GM23338 (cell line): ENCODE measurements at regions not wholly inside any gene's neighbourhood (a gene's known extent, or its start where the extent isn't known, plus 50 kb on each side); places are given as distances from the start of the nearest gene placed in this dataset.

ENCODE experiments used
- ATAC-seq: fragments of 200-7000 bp; cut with Tn5 transposase; 3 replicates; pipeline ENCODE4 v1.9.1; 2020
- DNase-seq: peaks from one replicate; pipeline ENCODE4 v3.0.0-alpha.2; 2015; ENCODE audit warnings: low spot score
- H2AFZ ChIP-seq: fragments of 200-600 bp; sonication (generic); 2 replicates; pipeline ENCODE4 v1.8.0; 2016; ENCODE audit warnings: antibody characterized with exemption, mild to moderate bottlenecking, moderate library complexity
- H3F3A ChIP-seq: fragments of 200-600 bp; sonication (generic); replicated peaks from 2 replicates; pipeline ENCODE4 v1.8.0; 2017; ENCODE audit warnings: antibody characterized with exemption, mixed run types, low read depth
- H3K27ac ChIP-seq: fragments of 200-600 bp; sonication (generic); 2 replicates; pipeline ENCODE4 v1.6.1; 2016; ENCODE audit warnings: low read depth
- H3K27me3 ChIP-seq: fragments of 200-600 bp; sonication (generic); 2 replicates; pipeline ENCODE4 v1.8.0; 2016; ENCODE audit warnings: mild to moderate bottlenecking, mixed run types, moderate library complexity; ENCODE audit not compliant: insufficient read depth
- H3K36me3 ChIP-seq: fragments of 200-600 bp; sonication (generic); 2 replicates; pipeline ENCODE4 v1.8.0; 2016; ENCODE audit warnings: mild to moderate bottlenecking; ENCODE audit not compliant: insufficient read depth
- H3K4me1 ChIP-seq: fragments of 200-600 bp; sonication (generic); 2 replicates; pipeline ENCODE4 v1.8.0; 2016; ENCODE audit warnings: mild to moderate bottlenecking, moderate library complexity; ENCODE audit not compliant: insufficient read depth
- H3K4me2 ChIP-seq: fragments of 200-600 bp; sonication (generic); 2 replicates; pipeline ENCODE4 v1.7.1; 2017; ENCODE audit warnings: mixed run types
- H3K4me3 ChIP-seq: fragments of 200-600 bp; sonication (generic); 2 replicates; pipeline ENCODE4 v1.6.1; 2016; ENCODE audit warnings: mixed run types
- H3K79me2 ChIP-seq: fragments of 200-600 bp; sonication (generic); replicated peaks from 2 replicates; pipeline ENCODE4 v1.8.0; 2017; ENCODE audit warnings: mild to moderate bottlenecking; ENCODE audit not compliant: insufficient read depth
- H3K9me2 ChIP-seq: fragments of 200-600 bp; sonication (generic); 2 replicates; pipeline ENCODE4 v1.8.0; 2017; ENCODE audit not compliant: insufficient read depth
- H4K20me1 ChIP-seq: fragments of 200-600 bp; sonication (generic); replicated peaks from 2 replicates; pipeline ENCODE4 v1.8.0; 2017; ENCODE audit warnings: mild to moderate bottlenecking; ENCODE audit not compliant: insufficient read depth
- H3K27ac Mint-ChIP-seq: 2 replicates; pipeline ENCODE4 v1.8.0; 2020; ENCODE audit warnings: inconsistent platforms, mild to moderate bottlenecking, moderate library complexity, mixed read lengths
- H3K27me3 Mint-ChIP-seq: 3 replicates; pipeline ENCODE4 v1.8.0; 2022; ENCODE audit warnings: low read depth, mild to moderate bottlenecking, moderate library complexity, mixed read lengths, inconsistent platforms; ENCODE audit not compliant: insufficient read depth, poor library complexity
- H3K36me3 Mint-ChIP-seq: 3 replicates; pipeline ENCODE4 v1.8.0; 2021; ENCODE audit warnings: low read depth, mild to moderate bottlenecking, inconsistent platforms, moderate library complexity, mixed read lengths
- H3K4me1 Mint-ChIP-seq: 3 replicates; pipeline ENCODE4 v1.8.0; 2020; ENCODE audit warnings: mild to moderate bottlenecking, inconsistent platforms, mixed read lengths
- H3K4me3 Mint-ChIP-seq: 3 replicates; pipeline ENCODE4 v1.8.0; 2021; ENCODE audit warnings: moderate library complexity, mild to moderate bottlenecking, inconsistent platforms, mixed read lengths
- H3K9me3 Mint-ChIP-seq: 3 replicates; pipeline ENCODE4 v1.8.0; 2020; ENCODE audit warnings: moderate library complexity, mild to moderate bottlenecking, inconsistent platforms, mixed read lengths
- CREB1 ChIP-seq: fragments of 250-450 bp; sonication (Bioruptor Pico); IDR thresholded peaks from 2 replicates; pipeline ENCODE4 v1.5.0; 2020; ENCODE audit warnings: low read depth, mild to moderate bottlenecking, moderate library complexity
- CTCF ChIP-seq, 2 experiments: fragments of 200-600 bp in 1 of 2; sonication (generic) in 1 of 2; conservative IDR thresholded peaks; 2 replicates each; pipeline versions ENCODE4 v1.5.1 to v1.6.1; 2016 to 2017; ENCODE audit warnings: antibody characterized with exemption in 2 of 2, low read depth in 2 of 2, mild to moderate bottlenecking in 2 of 2, moderate library complexity in 1 of 2
- EZH2phosphoT487 ChIP-seq: fragments of 200-600 bp; sonication (generic); IDR thresholded peaks from one replicate; pipeline ENCODE4 v1.8.1; 2018; ENCODE audit warnings: antibody characterized with exemption; ENCODE audit not compliant: unreplicated experiment
- JUNB ChIP-seq: IDR thresholded peaks from one replicate; pipeline ENCODE4 v1.6.1; 2016; ENCODE audit warnings: antibody characterized with exemption; ENCODE audit not compliant: unreplicated experiment
- NANOG ChIP-seq: IDR thresholded peaks from 2 replicates; pipeline ENCODE4 v1.6.1; 2016; ENCODE audit warnings: antibody characterized with exemption, borderline replicate concordance
- POLR2AphosphoS5 ChIP-seq: IDR thresholded peaks from 2 replicates; pipeline ENCODE4 v1.6.1; 2016; ENCODE audit warnings: antibody characterized with exemption, low read depth
- REST ChIP-seq: IDR thresholded peaks from one replicate; pipeline ENCODE4 v1.6.1; 2018; ENCODE audit warnings: antibody characterized with exemption; ENCODE audit not compliant: unreplicated experiment
- STAT1 ChIP-seq: IDR thresholded peaks from one replicate; pipeline ENCODE4 v1.6.1; 2016; ENCODE audit warnings: antibody characterized with exemption; ENCODE audit not compliant: unreplicated experiment
- ZNF114 ChIP-seq: fragments of 250-450 bp; sonication (Bioruptor Pico); IDR thresholded peaks from 2 replicates; pipeline ENCODE4 v1.5.0; 2020; ENCODE audit warnings: mild to moderate bottlenecking, moderate library complexity
- ZNF331 ChIP-seq: fragments of 250-450 bp; sonication (Bioruptor Pico); IDR thresholded peaks from 2 replicates; pipeline ENCODE4 v1.5.0; 2020; ENCODE audit warnings: low read depth, mild to moderate bottlenecking, moderate library complexity
- TF ChIP-seq, protein P1 (sequence below): fragments of 250-450 bp; sonication (Bioruptor Pico); IDR thresholded peaks from 2 replicates; pipeline ENCODE4 v1.5.0; 2020; ENCODE audit warnings: mild to moderate bottlenecking, moderate library complexity
- TF ChIP-seq, protein P2 (sequence below): IDR thresholded peaks from 2 replicates; pipeline ENCODE4 v1.6.1; 2016; ENCODE audit warnings: antibody characterized with exemption

GRCh38 chr3:79910337-79910736 lies 142.5 kb upstream of the ROBO1 start (continued):
- TF ChIP-seq, protein P1, sequence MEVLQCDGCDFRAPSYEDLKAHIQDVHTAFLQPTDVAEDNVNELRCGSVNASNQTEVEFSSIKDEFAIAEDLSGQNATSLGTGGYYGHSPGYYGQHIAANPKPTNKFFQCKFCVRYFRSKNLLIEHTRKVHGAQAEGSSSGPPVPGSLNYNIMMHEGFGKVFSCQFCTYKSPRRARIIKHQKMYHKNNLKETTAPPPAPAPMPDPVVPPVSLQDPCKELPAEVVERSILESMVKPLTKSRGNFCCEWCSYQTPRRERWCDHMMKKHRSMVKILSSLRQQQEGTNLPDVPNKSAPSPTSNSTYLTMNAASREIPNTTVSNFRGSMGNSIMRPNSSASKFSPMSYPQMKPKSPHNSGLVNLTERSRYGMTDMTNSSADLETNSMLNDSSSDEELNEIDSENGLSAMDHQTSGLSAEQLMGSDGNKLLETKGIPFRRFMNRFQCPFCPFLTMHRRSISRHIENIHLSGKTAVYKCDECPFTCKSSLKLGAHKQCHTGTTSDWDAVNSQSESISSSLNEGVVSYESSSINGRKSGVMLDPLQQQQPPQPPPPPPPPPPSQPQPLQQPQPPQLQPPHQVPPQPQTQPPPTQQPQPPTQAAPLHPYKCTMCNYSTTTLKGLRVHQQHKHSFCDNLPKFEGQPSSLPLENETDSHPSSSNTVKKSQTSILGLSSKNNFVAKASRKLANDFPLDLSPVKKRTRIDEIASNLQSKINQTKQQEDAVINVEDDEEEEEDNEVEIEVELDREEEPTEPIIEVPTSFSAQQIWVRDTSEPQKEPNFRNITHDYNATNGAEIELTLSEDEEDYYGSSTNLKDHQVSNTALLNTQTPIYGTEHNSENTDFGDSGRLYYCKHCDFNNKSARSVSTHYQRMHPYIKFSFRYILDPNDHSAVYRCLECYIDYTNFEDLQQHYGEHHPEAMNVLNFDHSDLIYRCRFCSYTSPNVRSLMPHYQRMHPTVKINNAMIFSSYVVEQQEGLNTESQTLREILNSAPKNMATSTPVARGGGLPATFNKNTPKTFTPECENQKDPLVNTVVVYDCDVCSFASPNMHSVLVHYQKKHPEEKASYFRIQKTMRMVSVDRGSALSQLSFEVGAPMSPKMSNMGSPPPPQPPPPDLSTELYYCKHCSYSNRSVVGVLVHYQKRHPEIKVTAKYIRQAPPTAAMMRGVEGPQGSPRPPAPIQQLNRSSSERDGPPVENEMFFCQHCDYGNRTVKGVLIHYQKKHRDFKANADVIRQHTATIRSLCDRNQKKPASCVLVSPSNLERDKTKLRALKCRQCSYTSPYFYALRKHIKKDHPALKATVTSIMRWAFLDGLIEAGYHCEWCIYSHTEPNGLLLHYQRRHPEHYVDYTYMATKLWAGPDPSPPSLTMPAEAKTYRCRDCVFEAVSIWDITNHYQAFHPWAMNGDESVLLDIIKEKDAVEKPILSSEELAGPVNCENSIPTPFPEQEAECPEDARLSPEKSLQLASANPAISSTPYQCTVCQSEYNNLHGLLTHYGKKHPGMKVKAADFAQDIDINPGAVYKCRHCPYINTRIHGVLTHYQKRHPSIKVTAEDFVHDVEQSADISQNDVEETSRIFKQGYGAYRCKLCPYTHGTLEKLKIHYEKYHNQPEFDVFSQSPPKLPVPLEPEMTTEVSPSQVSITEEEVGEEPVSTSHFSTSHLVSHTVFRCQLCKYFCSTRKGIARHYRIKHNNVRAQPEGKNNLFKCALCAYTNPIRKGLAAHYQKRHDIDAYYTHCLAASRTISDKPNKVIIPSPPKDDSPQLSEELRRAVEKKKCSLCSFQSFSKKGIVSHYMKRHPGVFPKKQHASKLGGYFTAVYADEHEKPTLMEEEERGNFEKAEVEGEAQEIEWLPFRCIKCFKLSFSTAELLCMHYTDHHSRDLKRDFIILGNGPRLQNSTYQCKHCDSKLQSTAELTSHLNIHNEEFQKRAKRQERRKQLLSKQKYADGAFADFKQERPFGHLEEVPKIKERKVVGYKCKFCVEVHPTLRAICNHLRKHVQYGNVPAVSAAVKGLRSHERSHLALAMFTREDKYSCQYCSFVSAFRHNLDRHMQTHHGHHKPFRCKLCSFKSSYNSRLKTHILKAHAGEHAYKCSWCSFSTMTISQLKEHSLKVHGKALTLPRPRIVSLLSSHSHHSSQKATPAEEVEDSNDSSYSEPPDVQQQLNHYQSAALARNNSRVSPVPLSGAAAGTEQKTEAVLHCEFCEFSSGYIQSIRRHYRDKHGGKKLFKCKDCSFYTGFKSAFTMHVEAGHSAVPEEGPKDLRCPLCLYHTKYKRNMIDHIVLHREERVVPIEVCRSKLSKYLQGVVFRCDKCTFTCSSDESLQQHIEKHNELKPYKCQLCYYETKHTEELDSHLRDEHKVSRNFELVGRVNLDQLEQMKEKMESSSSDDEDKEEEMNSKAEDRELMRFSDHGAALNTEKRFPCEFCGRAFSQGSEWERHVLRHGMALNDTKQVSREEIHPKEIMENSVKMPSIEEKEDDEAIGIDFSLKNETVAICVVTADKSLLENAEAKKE (CRISPR knock-in tag) = no peak

GRCh38 chr3:79906106-79906505 lies 138.3 kb upstream of the ROBO1 start:
- H3K4me3 Mint-ChIP-seq = no peak overlapping the region
- H3K4me1 Mint-ChIP-seq = peaks cover 2% of the 10 kb centered on the region; the same call in 1 of the 3 replicates
- Histone ChIP-seq H3K79me2 (no peaks in the 10 kb centered on the region), H3K27me3 (no peaks in the 10 kb centered on the region), H3K4me3 (no peak overlapping the region), H2AFZ (no peak overlapping the region), H3K9me2 (no peaks in the 10 kb centered on the region), H3K4me1 (no peaks in the 10 kb centered on the region), H3F3A (no peaks in the 10 kb centered on the region), H3K36me3 (no peaks in the 10 kb centered on the region), H4K20me1 (no peaks in the 10 kb centered on the region), H3K4me2 (no peak overlapping the region), H3K27ac (no peak overlapping the region)
- H3K9me3 Mint-ChIP-seq = no peaks in the 10 kb centered on the region
- H3K36me3 Mint-ChIP-seq = no peaks in the 10 kb centered on the region
- ATAC-seq = no peak
- DNase-seq = no peak
- H3K27me3 Mint-ChIP-seq = no peaks in the 10 kb centered on the region
- no peak overlapping the region for H3K27ac Mint-ChIP-seq
- TF ChIP-seq JUNB (no peak), ZNF114 (CRISPR knock-in tag) (no peak), EZH2phosphoT487 (no peak), REST (no peak), CREB1 (CRISPR knock-in tag) (no peak), ZNF331 (no peak), CTCF (conservative IDR thresholded peaks at IDR 0.05; ENCODE audit: low read depth in 2 of 2) (no peak), NANOG (no peak), POLR2AphosphoS5 (no peak), STAT1 (no peak)
- TF ChIP-seq, protein P2, sequence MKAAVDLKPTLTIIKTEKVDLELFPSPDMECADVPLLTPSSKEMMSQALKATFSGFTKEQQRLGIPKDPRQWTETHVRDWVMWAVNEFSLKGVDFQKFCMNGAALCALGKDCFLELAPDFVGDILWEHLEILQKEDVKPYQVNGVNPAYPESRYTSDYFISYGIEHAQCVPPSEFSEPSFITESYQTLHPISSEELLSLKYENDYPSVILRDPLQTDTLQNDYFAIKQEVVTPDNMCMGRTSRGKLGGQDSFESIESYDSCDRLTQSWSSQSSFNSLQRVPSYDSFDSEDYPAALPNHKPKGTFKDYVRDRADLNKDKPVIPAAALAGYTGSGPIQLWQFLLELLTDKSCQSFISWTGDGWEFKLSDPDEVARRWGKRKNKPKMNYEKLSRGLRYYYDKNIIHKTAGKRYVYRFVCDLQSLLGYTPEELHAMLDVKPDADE = no peak
